MM.1S (cell line): ENCODE measurements at regions not wholly inside any gene's neighbourhood (a gene's known extent, or its start where the extent isn't known, plus 50 kb on each side); places are given as distances from the start of the nearest gene placed in this dataset.

Source experiments
- DNase-seq: peaks from one replicate; pipeline ENCODE4 v3.0.0-alpha.2; 2015
- H2AFZ ChIP-seq: fragments of 300-600 bp; sonication (generic); 2 replicates; pipeline ENCODE4 v1.6.0; 2016; ENCODE audit warnings: antibody characterized with exemption, low read length
- H3F3A ChIP-seq: fragments of 300-600 bp; sonication (generic); 2 replicates; pipeline ENCODE4 v1.6.1; 2016; ENCODE audit warnings: mild to moderate bottlenecking, antibody characterized with exemption, low read length, moderate library complexity, mixed read lengths; ENCODE audit not compliant: insufficient read depth
- H3K27ac ChIP-seq: fragments of 300-600 bp; sonication (generic); 2 replicates; pipeline ENCODE4 v1.5.1; 2016; ENCODE audit warnings: mild to moderate bottlenecking, low read length
- H3K27me3 ChIP-seq: fragments of 300-600 bp; sonication (generic); replicated peaks from 2 replicates; pipeline ENCODE4 v1.6.0; 2016; ENCODE audit warnings: low read length; ENCODE audit not compliant: insufficient read depth
- H3K36me3 ChIP-seq: fragments of 300-600 bp; sonication (generic); replicated peaks from 2 replicates; pipeline ENCODE4 v1.6.1; 2016; ENCODE audit warnings: mild to moderate bottlenecking, low read length, mixed read lengths; ENCODE audit not compliant: insufficient read depth
- H3K4me1 ChIP-seq: fragments of 300-600 bp; sonication (generic); 2 replicates; pipeline ENCODE4 v1.6.1; 2016; ENCODE audit warnings: low read length, mixed read lengths
- H3K4me2 ChIP-seq: fragments of 300-600 bp; sonication (generic); 2 replicates; pipeline ENCODE4 v1.6.0; 2016; ENCODE audit warnings: low read depth, low read length
- H3K4me3 ChIP-seq: fragments of 300-600 bp; sonication (generic); 2 replicates; pipeline ENCODE4 v1.5.1; 2016; ENCODE audit warnings: low read length, mixed read lengths
- H3K79me2 ChIP-seq: fragments of 300-600 bp; sonication (generic); 2 replicates; pipeline ENCODE4 v1.6.1; 2016; ENCODE audit warnings: mixed run types, low read length, mixed read lengths
- H3K9ac ChIP-seq: fragments of 300-600 bp; sonication (generic); 2 replicates; pipeline ENCODE4 v1.6.1; 2016; ENCODE audit warnings: low read length, mixed read lengths
- H3K9me2 ChIP-seq: fragments of 300-600 bp; sonication (generic); replicated peaks from 2 replicates; pipeline ENCODE4 v1.6.1; 2016; ENCODE audit warnings: mild to moderate bottlenecking, low read length, mixed read lengths; ENCODE audit not compliant: insufficient read depth
- H3K9me3 ChIP-seq: fragments of 300-600 bp; sonication (generic); replicated peaks from 2 replicates; pipeline ENCODE4 v1.6.1; 2016; ENCODE audit warnings: mild to moderate bottlenecking, low read length, mixed read lengths; ENCODE audit not compliant: insufficient read depth
- H4K20me1 ChIP-seq: fragments of 300-600 bp; sonication (generic); 2 replicates; pipeline ENCODE4 v1.6.1; 2016; ENCODE audit warnings: mild to moderate bottlenecking, low read length, moderate library complexity, mixed read lengths; ENCODE audit not compliant: insufficient read depth
- EZH2 ChIP-seq: fragments of 300-600 bp; sonication (generic); optimal IDR thresholded peaks from 2 replicates; pipeline ENCODE3; 2017; ENCODE audit warnings: low read depth, mild to moderate bottlenecking, antibody characterized with exemption, low read length, mixed read lengths
- EZH2phosphoT487 ChIP-seq: fragments of 300-600 bp; sonication (generic); IDR thresholded peaks from 2 replicates; pipeline ENCODE4 v1.6.1; 2018; ENCODE audit warnings: antibody characterized with exemption, low read length
- TF ChIP-seq, protein P1 (sequence below): fragments of 300-600 bp; sonication (generic); IDR thresholded peaks from 2 replicates; pipeline ENCODE4 v1.5.1; 2016; ENCODE audit warnings: antibody characterized with exemption, low read length, mixed read lengths

GRCh38 chr15:31488437-31489204 lies 162.0 kb downstream of the KLF13 start:
- H3K9me3 ChIP-seq = no peaks in the 10 kb centered on the region
- peak overlapping the region; percentile 72 for H2AFZ ChIP-seq
- H3K4me3 ChIP-seq = no peak overlapping the region
- H3K9ac ChIP-seq = no peak overlapping the region
- no peaks in the 10 kb centered on the region for H3K27me3 ChIP-seq
- H3K4me1 ChIP-seq = peaks cover 25% of the 10 kb centered on the region
- H3F3A ChIP-seq = peaks cover 6% of the 10 kb centered on the region; the same call in 1 of the 2 replicates
- no peaks in the 10 kb centered on the region for H3K79me2 ChIP-seq
- TF ChIP-seq EZH2 (no peak), EZH2phosphoT487 (no peak)
- TF ChIP-seq, protein P1, sequence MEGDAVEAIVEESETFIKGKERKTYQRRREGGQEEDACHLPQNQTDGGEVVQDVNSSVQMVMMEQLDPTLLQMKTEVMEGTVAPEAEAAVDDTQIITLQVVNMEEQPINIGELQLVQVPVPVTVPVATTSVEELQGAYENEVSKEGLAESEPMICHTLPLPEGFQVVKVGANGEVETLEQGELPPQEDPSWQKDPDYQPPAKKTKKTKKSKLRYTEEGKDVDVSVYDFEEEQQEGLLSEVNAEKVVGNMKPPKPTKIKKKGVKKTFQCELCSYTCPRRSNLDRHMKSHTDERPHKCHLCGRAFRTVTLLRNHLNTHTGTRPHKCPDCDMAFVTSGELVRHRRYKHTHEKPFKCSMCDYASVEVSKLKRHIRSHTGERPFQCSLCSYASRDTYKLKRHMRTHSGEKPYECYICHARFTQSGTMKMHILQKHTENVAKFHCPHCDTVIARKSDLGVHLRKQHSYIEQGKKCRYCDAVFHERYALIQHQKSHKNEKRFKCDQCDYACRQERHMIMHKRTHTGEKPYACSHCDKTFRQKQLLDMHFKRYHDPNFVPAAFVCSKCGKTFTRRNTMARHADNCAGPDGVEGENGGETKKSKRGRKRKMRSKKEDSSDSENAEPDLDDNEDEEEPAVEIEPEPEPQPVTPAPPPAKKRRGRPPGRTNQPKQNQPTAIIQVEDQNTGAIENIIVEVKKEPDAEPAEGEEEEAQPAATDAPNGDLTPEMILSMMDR = peak; percentile 91
- peak overlapping the region; percentile 23; the same call in 1 of the 2 replicates for H3K4me2 ChIP-seq
- no peaks in the 10 kb centered on the region for H3K9me2 ChIP-seq
- no peaks in the 10 kb centered on the region for H3K36me3 ChIP-seq
- H3K27ac ChIP-seq = no peak overlapping the region
- H4K20me1 ChIP-seq = no peaks in the 10 kb centered on the region
- peak; percentile 72 for DNase-seq

DNA sequence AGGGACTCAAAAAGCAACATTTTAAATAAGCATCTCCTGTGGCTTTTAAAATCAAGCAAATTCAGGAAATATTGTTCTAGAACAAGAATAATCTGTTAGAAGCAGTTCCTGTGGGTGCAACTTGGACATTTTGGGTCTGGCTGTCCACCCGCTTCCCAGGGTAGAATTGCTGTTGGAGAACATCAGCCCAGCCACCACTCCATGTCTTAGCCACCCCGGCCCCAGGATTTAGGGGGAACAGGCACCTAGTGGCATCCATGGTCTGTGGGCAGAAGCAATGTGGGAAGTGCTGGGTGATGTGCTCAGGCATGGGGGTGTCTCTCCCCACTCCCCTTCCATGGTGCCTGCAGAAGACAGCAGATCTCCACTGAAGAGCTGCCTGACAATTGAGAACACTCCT lies 162.6 kb downstream of the KLF13 start:
- Histone ChIP-seq H3K27ac (no peak overlapping the region), H3K9ac (no peak overlapping the region), H3K4me2 (no peak overlapping the region)

DNA sequence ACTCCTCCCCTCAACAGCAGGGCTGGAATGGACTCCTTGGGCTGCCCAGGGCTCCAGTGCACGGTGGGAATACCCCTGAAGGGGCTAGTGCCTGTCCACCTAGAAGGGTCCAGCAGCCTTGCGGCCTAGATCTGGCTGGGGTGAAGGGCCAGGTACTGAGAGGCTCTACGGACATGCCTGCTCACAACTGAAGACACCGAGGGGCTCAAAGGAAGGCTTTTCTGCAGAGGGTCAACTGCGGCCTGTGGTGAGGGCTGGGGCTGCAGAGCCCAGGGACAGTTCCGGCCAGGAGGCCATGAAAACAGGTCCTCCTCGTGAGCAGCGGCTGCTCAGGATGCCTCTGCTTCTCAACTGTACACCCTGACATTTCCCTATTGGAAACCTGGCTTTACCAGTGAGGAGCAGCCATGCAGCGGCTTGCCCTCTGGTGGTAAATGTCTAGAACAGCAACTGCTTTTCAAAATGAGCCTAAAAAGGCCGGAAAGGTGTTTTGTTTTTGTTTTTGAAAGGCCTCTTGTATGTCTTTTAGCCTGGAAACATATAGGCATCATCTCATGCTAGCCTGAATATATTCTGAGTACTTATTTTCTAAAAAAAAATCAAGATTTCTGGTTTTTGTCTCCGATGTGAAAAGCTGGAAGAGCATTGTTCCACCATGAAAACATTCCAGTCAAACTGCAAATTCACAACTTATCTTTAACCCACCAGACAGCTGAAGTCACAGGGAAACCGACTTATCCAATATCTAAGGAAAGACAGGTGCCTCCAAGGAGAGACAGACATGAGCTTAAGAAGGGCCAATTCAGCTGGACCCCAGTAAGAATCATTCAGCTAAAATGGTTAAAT lies 163.4 kb downstream of the KLF13 start:
- H4K20me1 ChIP-seq = no peaks in the 10 kb centered on the region
- peaks cover 25% of the 10 kb centered on the region for H3K4me1 ChIP-seq
- no peaks in the 10 kb centered on the region for H3K79me2 ChIP-seq
- no peaks in the 10 kb centered on the region for H3K9me2 ChIP-seq
- H3F3A ChIP-seq = peaks cover 6% of the 10 kb centered on the region; the same call in 1 of the 2 replicates
- no peak overlapping the region for H3K9ac ChIP-seq
- no peaks in the 10 kb centered on the region for H3K9me3 ChIP-seq
- TF ChIP-seq EZH2phosphoT487 = no peak
- TF ChIP-seq, protein P1 = peak; percentile 83
- peak overlapping the region; percentile 37; the same call in 1 of the 2 replicates for H2AFZ ChIP-seq
- no peak overlapping the region for H3K4me3 ChIP-seq
- no peaks in the 10 kb centered on the region for H3K27me3 ChIP-seq
- H3K4me2 ChIP-seq = peak overlapping the region; percentile 4; the same call in 1 of the 2 replicates
- H3K27ac ChIP-seq = no peak overlapping the region
- peak; percentile 72 for DNase-seq
- H3K36me3 ChIP-seq = no peaks in the 10 kb centered on the region

More for the DNA sequence above, 162.6 kb downstream of the KLF13 start:
- DNase-seq = no peak
- Histone ChIP-seq H3K4me3 (no peak overlapping the region), H3F3A (peaks cover 6% of the 10 kb centered on the region; the same call in 1 of the 2 replicates), H3K36me3 (no peaks in the 10 kb centered on the region), H3K9me3 (no peaks in the 10 kb centered on the region), H3K27me3 (no peaks in the 10 kb centered on the region), H2AFZ (no peak overlapping the region), H3K79me2 (no peaks in the 10 kb centered on the region), H3K4me1 (peaks cover 25% of the 10 kb centered on the region), H3K9me2 (no peaks in the 10 kb centered on the region), H4K20me1 (no peaks in the 10 kb centered on the region)
- TF ChIP-seq EZH2phosphoT487 (no peak), EZH2 (no peak)
- TF ChIP-seq, protein P1 = no peak
